HG02763 (cell line): ENCODE measurements at regions not wholly inside any gene's neighbourhood (a gene's known extent, or its start where the extent isn't known, plus 50 kb on each side); places are given as distances from the start of the nearest gene placed in this dataset.

ENCODE experiments used
- ATAC-seq: cut with Tn5 transposase; IDR thresholded peaks from one replicate; pipeline ENCODE4 v1.9.1; 2021; ENCODE audit warnings: mild to moderate bottlenecking, moderate library complexity; ENCODE audit not compliant: unreplicated experiment

- ATAC-seq: no peak
These were observed 643.7 kb upstream of the NR5A2 start for GRCh38 chr1:199383793-199384192.

GRCh38 chr1:199394856-199395255 is 632.7 kb upstream of the NR5A2 start:
- no peak for ATAC-seq

- ATAC-seq: no peak
These were observed 631.1 kb upstream of the NR5A2 start for GRCh38 chr1:199396456-199396855.

DNA sequence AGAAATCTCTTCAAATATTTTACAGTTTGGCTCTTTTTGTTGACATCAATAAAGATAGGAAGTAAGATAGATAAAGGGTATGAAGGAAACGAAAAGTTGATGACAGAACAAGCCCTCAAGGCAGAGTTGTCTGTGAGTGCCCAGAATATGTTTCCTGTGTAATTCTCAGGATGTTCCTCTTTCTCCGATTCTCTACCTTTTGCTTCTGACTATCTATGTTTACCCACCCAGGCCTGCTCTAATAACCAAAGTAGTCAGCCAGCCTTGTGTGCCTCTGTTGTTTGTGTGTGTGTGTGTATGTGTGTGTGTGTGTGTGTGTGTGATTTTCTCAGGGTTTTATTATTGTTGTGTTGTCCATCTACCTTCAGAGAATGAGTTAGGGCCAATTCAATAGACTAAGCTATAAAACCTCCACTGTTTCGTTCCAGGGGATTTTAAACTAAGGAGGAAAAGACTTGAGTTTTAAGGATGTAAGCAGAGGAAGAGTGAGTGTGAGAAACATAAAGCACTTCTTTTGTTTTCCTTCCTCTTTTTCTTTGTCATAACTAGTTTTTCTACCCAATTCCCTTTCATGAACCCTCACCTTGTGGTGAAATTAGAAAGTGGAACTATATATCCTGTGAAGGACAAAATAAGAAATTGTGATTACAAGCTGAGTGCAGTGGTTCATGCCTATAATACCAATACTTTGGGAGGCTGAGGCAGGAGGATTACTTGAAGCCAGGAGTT is 627.4 kb upstream of the NR5A2 start:
- peak; percentile 68 for ATAC-seq

DNA sequence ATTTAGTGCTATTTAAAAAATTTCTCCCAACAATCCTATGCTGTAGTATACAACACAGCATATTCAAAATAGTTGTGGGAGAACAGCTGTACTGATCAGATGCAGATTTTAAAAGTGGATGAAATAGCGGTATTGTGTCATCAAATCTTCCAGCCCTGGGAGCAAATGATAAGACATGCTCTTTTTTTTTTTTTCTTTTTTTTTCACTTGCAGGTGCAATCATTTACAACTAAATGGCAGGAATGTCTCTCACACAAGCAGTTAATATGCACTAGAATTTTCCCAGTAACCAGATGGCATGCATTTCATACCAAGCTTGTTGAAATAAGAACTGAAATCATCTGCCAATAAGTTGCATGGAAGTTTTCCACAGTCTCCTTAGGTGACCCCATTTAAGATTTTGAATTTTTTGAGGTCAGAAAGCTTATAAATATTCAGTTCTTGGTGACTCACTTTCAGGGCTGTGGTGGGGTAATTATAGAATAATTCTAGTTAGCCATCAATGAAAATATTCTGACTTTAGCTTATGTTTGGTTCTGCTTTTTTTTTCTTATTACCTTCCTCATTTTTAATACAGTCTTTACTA is 623.9 kb upstream of the NR5A2 start:
- no peak for ATAC-seq

GRCh38 chr1:199404191-199404590 is 623.3 kb upstream of the NR5A2 start:
- ATAC-seq: no peak

DNA sequence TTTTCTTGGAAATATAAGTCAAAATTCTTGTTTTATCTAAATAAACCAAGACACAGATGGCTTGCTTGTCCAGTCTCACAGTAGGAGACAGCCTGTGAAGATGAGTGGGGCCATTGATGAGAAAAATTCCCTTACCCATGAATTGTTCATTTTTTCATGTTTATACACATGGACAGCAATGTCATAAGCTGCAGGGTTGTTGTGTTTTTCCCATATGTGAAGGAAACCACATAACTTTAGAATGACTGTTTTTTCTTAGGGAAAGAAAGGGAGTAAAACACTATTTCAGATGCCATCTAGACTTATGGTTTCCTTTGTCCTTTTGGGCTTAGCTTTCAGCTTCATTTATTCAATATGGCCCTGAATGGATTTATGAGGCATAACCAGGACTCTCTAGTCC is 622.5 kb upstream of the NR5A2 start:
- ATAC-seq: no peak

- ATAC-seq: no peak
These were observed 621.8 kb upstream of the NR5A2 start for GRCh38 chr1:199405634-199406196.

- no peak for ATAC-seq
These were observed 617.0 kb upstream of the NR5A2 start for GRCh38 chr1:199410462-199410861.

GRCh38 chr1:199411506-199411905 is 616.0 kb upstream of the NR5A2 start:
- no peak for ATAC-seq

DNA sequence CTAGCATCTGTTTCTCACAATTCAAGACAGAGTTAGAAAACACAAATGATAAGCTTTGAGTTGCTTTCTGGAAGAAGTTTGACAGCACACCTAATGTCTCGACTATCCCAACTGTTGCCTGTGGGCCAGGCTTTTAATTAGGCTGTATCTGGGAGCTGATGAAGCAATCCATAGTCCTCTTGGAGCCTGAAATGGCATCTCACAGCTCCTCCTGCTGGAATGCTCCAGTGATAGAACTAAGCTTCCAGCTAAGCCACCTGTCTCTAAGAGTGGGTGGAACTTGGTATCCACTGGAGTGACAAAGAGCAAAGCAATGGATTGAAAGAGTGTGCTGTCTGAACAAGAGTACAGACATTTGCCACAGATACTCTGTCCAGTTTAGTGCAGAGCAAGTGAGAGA is 605.3 kb upstream of the NR5A2 start:
- ATAC-seq: no peak

- ATAC-seq: no peak
These were observed 579.6 kb upstream of the NR5A2 start for GRCh38 chr1:199447906-199448305.

DNA sequence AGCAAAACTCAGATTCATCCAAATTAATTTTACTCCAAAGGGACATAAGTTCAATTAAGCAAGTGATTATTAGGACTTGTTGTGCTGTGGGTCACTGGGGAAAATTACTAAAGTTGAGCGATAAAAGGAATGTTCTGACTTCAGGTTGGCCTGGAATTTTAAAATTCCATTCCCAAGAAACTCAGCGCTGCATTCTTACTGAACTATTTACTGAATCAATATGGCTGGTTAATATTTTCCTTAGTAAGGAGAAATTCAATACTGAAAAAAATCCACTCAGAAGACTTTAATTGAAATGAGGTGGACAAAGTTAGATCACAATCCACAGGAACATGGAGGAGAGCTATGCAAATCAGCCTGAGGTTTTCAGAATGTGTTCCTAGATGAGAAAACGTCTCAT is 578.9 kb upstream of the NR5A2 start:
- no peak for ATAC-seq

- no peak for ATAC-seq
These were observed 578.3 kb upstream of the NR5A2 start for GRCh38 chr1:199449221-199449620.

GRCh38 chr1:199449681-199450080 is 577.8 kb upstream of the NR5A2 start:
- no peak for ATAC-seq

DNA sequence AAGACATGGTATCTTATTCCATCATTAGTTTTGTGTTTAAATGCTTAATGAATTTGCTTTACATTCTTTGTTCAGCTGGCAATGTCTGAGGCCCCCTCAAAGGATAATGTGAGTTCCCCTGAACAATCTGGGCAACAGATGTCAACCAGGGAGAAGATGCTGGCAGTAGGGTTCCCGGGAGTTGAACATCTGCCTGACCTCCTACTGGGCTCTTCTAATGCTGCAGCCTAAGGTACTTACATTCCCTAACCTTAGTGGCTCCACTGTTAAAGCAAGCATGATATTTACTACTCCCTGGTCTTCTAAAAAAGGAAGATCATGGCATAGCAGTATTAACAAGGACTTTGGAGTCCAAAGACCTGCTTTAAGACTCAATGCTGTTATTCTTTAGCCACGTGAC is 574.9 kb upstream of the NR5A2 start:
- no peak for ATAC-seq

DNA sequence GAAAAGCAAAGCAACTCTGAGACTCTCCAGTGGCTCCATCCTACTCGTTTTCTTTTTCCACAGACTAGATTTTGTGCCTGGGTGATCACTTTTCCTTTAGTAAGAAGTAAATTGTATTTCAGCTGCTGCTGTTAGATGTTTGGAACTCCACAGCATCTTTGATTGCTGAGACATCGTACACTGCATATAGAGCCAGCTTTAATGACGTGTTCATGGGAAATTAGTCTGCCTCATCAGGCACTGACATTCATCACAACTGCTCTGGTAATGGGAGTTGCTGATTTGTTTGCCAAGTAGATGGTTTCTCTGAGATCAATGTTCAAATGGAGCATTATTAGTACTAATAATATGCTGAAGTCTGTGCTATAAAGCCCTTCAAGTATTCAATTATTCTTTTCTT is 573.8 kb upstream of the NR5A2 start:
- no peak for ATAC-seq

DNA sequence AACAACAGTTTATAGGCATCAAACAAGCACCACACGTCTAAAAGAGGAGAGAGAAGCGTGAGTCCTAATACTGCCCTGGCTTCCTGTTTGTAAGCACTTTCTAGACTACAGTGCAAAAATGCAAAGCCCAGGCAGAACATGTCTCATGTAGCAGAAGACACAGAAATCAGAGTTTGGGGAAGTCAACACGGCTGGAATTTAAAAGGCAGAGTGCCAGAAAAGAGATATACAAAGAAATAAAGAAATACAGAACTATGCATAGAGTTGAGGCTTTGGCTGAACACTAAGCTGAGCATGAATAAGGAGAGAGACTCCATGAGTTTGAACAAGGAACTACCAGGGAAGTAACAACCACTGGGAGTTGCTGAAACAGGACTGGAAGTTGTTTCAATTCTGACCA is 566.6 kb upstream of the NR5A2 start:
- no peak for ATAC-seq

GRCh38 chr1:199463521-199464127 is 563.9 kb upstream of the NR5A2 start:
- ATAC-seq: no peak

GRCh38 chr1:199466961-199467360 is 560.5 kb upstream of the NR5A2 start:
- ATAC-seq: no peak

DNA sequence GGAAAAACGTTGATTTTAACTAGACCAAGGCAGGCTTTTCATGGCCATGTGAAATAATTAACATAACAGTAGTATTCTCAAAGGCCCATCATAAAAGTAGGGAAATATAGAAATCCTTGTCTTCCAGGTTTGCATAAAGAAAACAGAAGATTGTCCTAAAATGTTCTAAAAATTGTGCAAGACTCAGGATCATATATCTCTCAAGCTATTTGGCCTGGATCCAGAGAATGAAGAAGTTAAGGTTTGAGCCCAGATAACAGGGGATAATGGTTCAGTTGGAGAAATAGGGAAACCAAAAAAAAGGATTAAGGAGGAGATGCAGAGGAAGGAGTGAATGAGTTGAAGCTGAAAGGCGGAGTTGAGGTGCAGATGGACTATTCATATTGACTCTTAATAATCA is 555.5 kb upstream of the NR5A2 start:
- ATAC-seq: no peak

- ATAC-seq: no peak
These were observed 554.5 kb upstream of the NR5A2 start for GRCh38 chr1:199472978-199473377.
